B cell (primary cell): ENCODE measurements at regions not wholly inside any gene's neighbourhood (a gene's known extent, or its start where the extent isn't known, plus 50 kb on each side); places are given as distances from the start of the nearest gene placed in this dataset.

Experiments used
- ATAC-seq: fragments of 200-7000 bp; cut with Tn5 transposase; one replicate; pipeline ENCODE4 v1.10.0; 2021; ENCODE audit warnings: low read depth, mild to moderate bottlenecking, moderate number of reproducible peaks, moderate library complexity
- CTCF ChIA-PET: fragments of 350-600 bp; sonication (Branson Sonifier 250); formaldehyde crosslinking; loops from one replicate; lab custom pipeline; 2021; ENCODE audit warnings: antibody characterized with exemption, inconsistent platforms; lab: Charles Lee
- POLR2A ChIA-PET: fragments of 350-600 bp; sonication (Branson Sonifier 250); formaldehyde crosslinking; loops from one replicate; lab custom pipeline; 2021; ENCODE audit warnings: antibody characterized with exemption; lab: Charles Lee
- DNase-seq: peaks from one replicate; pipeline ENCODE4 v3.0.0; 2013
- H2AFZ ChIP-seq: 2 replicates; pipeline ENCODE4 v1.6.1; 2012; ENCODE audit warnings: mild to moderate bottlenecking, low read depth, low read length; ENCODE audit not compliant: insufficient read depth, poor library complexity, severe bottlenecking
- H3K27ac ChIP-seq, 2 donors: 1 replicate in 1 of 2; 2 replicates in 1 of 2; pipeline ENCODE4 v1.5.1; 2012 to 2013; ENCODE audit warnings: low read length in 2 of 2, mild to moderate bottlenecking in 2 of 2, moderate library complexity in 1 of 2
- H3K27me3 ChIP-seq, 4 experiments: fragments of 200-600 bp in 1 of 4; sonication (generic) in 1 of 4; replicated peaks in 1 of 4; 1 replicate in 2 of 4; 2 replicates in 2 of 4; pipeline versions ENCODE4 v1.6.1 to v1.7.0; 2013 to 2016; ENCODE audit warnings: low read length in 3 of 4, mild to moderate bottlenecking in 2 of 4, mixed read lengths in 1 of 4, moderate library complexity in 1 of 4; ENCODE audit not compliant: insufficient read depth in 4 of 4, control insufficient read depth in 3 of 4; ENCODE audit errors: control extremely low read depth in 1 of 4
- H3K36me3 ChIP-seq, 2 experiments: replicated peaks in 1 of 2; 1 replicate in 1 of 2; 2 replicates in 1 of 2; pipeline versions ENCODE4 v1.6.1 to v1.7.1; 2013; ENCODE audit warnings: low read length in 1 of 2; ENCODE audit not compliant: insufficient read depth in 2 of 2, control insufficient read depth in 1 of 2; ENCODE audit errors: control extremely low read depth in 1 of 2, extremely low read depth in 1 of 2
- H3K4me1 ChIP-seq, 2 donors: fragments of 200-600 bp in 1 of 2; sonication (generic) in 1 of 2; 1 replicate in 1 of 2; 2 replicates in 1 of 2; pipeline versions ENCODE4 v1.5.1 to v1.6.1; 2013 to 2017; ENCODE audit warnings: low read length in 2 of 2; ENCODE audit not compliant: control insufficient read depth in 2 of 2, insufficient read depth in 2 of 2
- H3K4me2 ChIP-seq: replicated peaks from 2 replicates; pipeline ENCODE3; 2012; ENCODE audit warnings: mild to moderate bottlenecking, low read depth, low read length; ENCODE audit not compliant: poor library complexity, severe bottlenecking
- H3K4me3 ChIP-seq, 5 experiments: fragments of 200-600 bp in 1 of 5; sonication (generic) in 1 of 5; 1 replicate in 3 of 5; 2 replicates in 2 of 5; pipeline versions ENCODE4 v1.5.1 to v1.7.0; 2011 to 2016; ENCODE audit warnings: low read length in 4 of 5, mild to moderate bottlenecking in 4 of 5, low read depth in 2 of 5, control low read depth in 1 of 5, moderate library complexity in 1 of 5; ENCODE audit not compliant: insufficient read depth in 1 of 5; ENCODE audit errors: control extremely low read depth in 1 of 5, extremely low read depth in 1 of 5
- H3K79me2 ChIP-seq: fragments of 200-600 bp; sonication (generic); one replicate; pipeline ENCODE4 v1.6.0; 2016; ENCODE audit warnings: low read length; ENCODE audit not compliant: control insufficient read depth, insufficient read depth
- H3K9ac ChIP-seq: fragments of 200-600 bp; sonication (generic); 2 replicates; pipeline ENCODE4 v1.6.1; 2017; ENCODE audit warnings: mild to moderate bottlenecking, low read length, moderate library complexity
- H3K9me3 ChIP-seq, 3 donors: one replicate each; pipeline versions ENCODE4 v1.6.1 to v1.7.1; 2013; ENCODE audit warnings: low read length in 2 of 3; ENCODE audit not compliant: control insufficient read depth in 2 of 3, insufficient read depth in 1 of 3; ENCODE audit errors: control extremely low read depth in 1 of 3
- H4K20me1 ChIP-seq: 2 replicates; pipeline ENCODE4 v1.6.0; 2012; ENCODE audit warnings: mild to moderate bottlenecking, low read length; ENCODE audit not compliant: insufficient read depth, control insufficient read depth, poor library complexity, severe bottlenecking
- H3K27ac Mint-ChIP-seq: one replicate; pipeline ENCODE4 v1.8.0; 2021; ENCODE audit warnings: mixed read lengths
- H3K27me3 Mint-ChIP-seq: one replicate; pipeline ENCODE4 v1.8.0; 2021; ENCODE audit warnings: mixed read lengths
- H3K4me1 Mint-ChIP-seq: one replicate; pipeline ENCODE4 v1.8.0; 2021; ENCODE audit warnings: mixed read lengths
- H3K4me3 Mint-ChIP-seq: one replicate; pipeline ENCODE4 v1.8.0; 2021; ENCODE audit warnings: mixed read lengths
- H3K9me3 Mint-ChIP-seq: one replicate; pipeline ENCODE4 v1.8.0; 2022; ENCODE audit warnings: mixed read lengths; ENCODE audit not compliant: insufficient read depth
- EZH2 ChIP-seq: IDR thresholded peaks from 2 replicates; pipeline ENCODE4 v1.6.1; 2012; ENCODE audit warnings: borderline replicate concordance, low read depth, mild to moderate bottlenecking, moderate library complexity, low read length; ENCODE audit not compliant: insufficient read depth, poor library complexity, severe bottlenecking
- WGBS: methylation state at CpG from one replicate; pipeline ENCODE4 v1.1.5; 2013; ENCODE audit warnings: missing lambda C conversion rate; ENCODE audit not compliant: insufficient coverage; 5-methylcytosine and 5-hydroxymethylcytosine counted together
- intact Hi-C: fragments of 100-400 bp; cut with micrococcal nuclease; formaldehyde crosslinking; loops from one replicate; pipeline ENCODE4 v1.10.0; 2022
- TF ChIP-seq, protein P1 (sequence below): fragments of 200-600 bp; IDR thresholded peaks from one replicate; pipeline ENCODE4 v1.8.0; 2022; ENCODE audit warnings: antibody characterized with exemption, mild to moderate bottlenecking

DNA sequence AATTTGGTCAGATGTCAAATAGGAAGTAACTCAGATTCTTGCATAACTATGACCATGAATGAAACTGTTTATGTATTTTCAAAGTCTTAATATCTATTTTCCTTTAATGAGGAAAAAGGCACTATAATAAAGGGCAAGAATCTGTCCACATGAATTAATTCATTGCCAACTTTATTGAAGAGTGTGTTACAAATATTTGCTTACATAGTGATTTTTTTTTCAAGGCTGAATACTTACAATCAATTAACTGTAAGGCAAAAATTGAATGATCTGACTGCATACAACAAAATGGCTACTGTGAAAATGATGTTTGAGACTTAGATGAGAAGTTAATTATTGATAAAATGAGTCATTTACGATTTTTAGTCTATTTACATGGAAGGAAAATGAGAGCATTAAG, 475.0 kb downstream of the DNAJB9 start:
- no peak overlapping the region for H2AFZ ChIP-seq
- no peaks in the 10 kb centered on the region for H3K36me3 ChIP-seq
- H4K20me1 ChIP-seq, result no peaks in the 10 kb centered on the region
- Mint-ChIP-seq H3K9me3 (peaks cover 2% of the 10 kb centered on the region), H3K27me3 (no peaks in the 10 kb centered on the region), H3K4me3 (no peak overlapping the region), H3K27ac (no peak overlapping the region), H3K4me1 (no peaks in the 10 kb centered on the region)
- H3K9me3 ChIP-seq, result peaks cover 0 to 3% (median 0%) of the 10 kb centered on the region in 3 donors
- ChIA-PET POLR2A (no interaction called here), CTCF (no interaction called here)
- H3K4me3 ChIP-seq, result no peak overlapping the region
- no peak overlapping the region for H3K9ac ChIP-seq
- no peak overlapping the region for H3K27ac ChIP-seq
- ATAC-seq (no peak), DNase-seq (no peak)
- H3K79me2 ChIP-seq, result no peaks in the 10 kb centered on the region
- intact Hi-C loops, result no loop called here
- no peaks in the 10 kb centered on the region for H3K27me3 ChIP-seq
- no peaks in the 10 kb centered on the region for H3K4me1 ChIP-seq
- no peak overlapping the region for H3K4me2 ChIP-seq
- no CpG with 5 or more reads among the region's 1 CpG for WGBS
- no peak for TF ChIP-seq EZH2
- TF ChIP-seq, protein P1, sequence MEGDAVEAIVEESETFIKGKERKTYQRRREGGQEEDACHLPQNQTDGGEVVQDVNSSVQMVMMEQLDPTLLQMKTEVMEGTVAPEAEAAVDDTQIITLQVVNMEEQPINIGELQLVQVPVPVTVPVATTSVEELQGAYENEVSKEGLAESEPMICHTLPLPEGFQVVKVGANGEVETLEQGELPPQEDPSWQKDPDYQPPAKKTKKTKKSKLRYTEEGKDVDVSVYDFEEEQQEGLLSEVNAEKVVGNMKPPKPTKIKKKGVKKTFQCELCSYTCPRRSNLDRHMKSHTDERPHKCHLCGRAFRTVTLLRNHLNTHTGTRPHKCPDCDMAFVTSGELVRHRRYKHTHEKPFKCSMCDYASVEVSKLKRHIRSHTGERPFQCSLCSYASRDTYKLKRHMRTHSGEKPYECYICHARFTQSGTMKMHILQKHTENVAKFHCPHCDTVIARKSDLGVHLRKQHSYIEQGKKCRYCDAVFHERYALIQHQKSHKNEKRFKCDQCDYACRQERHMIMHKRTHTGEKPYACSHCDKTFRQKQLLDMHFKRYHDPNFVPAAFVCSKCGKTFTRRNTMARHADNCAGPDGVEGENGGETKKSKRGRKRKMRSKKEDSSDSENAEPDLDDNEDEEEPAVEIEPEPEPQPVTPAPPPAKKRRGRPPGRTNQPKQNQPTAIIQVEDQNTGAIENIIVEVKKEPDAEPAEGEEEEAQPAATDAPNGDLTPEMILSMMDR, result no peak

DNA sequence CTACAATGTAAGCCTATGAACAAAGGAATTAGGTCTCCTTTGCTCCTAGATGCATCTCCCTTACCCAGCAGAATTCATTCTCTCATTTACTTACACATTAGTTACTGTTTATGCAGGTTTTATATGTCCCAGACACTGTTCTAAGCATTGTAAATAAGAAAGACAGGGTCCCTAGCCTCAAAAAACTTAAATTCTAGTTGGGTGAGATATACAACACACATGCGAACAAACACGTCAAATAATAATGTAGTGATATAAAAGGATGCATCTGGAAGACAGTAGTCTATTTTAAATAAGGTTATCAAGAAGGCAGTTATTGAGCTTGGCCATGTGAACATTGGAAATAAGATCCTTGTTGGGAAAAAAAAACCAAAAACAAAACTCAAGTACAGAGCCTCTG, 479.7 kb downstream of the DNAJB9 start:
- H3K27me3 ChIP-seq, result no peaks in the 10 kb centered on the region
- ChIA-PET CTCF (no interaction called here), POLR2A (no interaction called here)
- H3K27me3 Mint-ChIP-seq, result no peaks in the 10 kb centered on the region
- no peak for ATAC-seq
- DNase-seq, result no peak
- H3K79me2 ChIP-seq, result no peaks in the 10 kb centered on the region
- no peak overlapping the region for H3K4me3 ChIP-seq
- H3K4me1 Mint-ChIP-seq, result no peaks in the 10 kb centered on the region
- no peak overlapping the region for H2AFZ ChIP-seq
- H3K27ac ChIP-seq, result no peak overlapping the region
- H4K20me1 ChIP-seq, result no peaks in the 10 kb centered on the region
- no CpG with 5 or more reads among the region's 2 CpGs for WGBS
- H3K4me2 ChIP-seq, result no peak overlapping the region
- H3K4me3 Mint-ChIP-seq, result no peak overlapping the region
- no peaks in the 10 kb centered on the region for H3K36me3 ChIP-seq
- no peaks in the 10 kb centered on the region for H3K9me3 ChIP-seq
- intact Hi-C loops, result no loop called here
- no peaks in the 10 kb centered on the region for H3K9me3 Mint-ChIP-seq
- TF ChIP-seq, protein P1, result no peak
- no peak for TF ChIP-seq EZH2
- no peak overlapping the region for H3K9ac ChIP-seq
- no peaks in the 10 kb centered on the region for H3K4me1 ChIP-seq
- no peak overlapping the region for H3K27ac Mint-ChIP-seq
